ENCODE measurements at regions not wholly inside any gene's neighbourhood (a gene's known extent, or its start where the extent isn't known, plus 50 kb on each side); places are given as distances from the start of the nearest gene placed in this dataset.

DNA sequence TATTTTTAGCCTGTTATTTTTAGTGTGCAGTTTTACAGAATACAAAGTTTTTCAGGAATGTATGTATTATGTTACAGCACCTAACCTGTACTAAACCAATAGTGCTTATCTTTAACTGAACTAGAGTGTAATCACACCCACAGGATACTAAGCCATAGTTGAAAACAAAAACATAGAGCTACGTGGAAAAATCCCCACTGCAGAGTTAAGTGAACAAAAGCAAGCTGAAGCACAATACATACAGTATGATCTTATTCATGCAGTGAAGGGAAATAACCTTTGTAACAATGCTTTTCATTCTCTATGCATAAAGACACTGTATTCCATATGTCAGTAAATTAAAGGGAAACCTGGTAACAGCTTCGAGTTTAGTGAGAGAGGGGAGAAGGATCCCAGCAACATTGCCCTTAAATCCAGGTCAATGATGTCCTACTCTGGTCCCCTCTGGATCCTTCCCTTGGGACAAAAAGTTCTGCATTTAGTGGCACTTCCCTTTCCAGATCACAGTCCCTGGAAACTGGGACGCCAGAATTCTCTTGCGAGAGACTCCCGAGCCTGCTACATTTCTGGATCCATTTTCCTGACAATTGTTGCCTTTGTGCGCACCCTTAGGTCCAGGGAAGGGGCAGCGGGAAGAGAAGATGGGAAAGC is 121.3 kb upstream of the CCND2 start (continued):
- TF ChIP-seq, protein P1, sequence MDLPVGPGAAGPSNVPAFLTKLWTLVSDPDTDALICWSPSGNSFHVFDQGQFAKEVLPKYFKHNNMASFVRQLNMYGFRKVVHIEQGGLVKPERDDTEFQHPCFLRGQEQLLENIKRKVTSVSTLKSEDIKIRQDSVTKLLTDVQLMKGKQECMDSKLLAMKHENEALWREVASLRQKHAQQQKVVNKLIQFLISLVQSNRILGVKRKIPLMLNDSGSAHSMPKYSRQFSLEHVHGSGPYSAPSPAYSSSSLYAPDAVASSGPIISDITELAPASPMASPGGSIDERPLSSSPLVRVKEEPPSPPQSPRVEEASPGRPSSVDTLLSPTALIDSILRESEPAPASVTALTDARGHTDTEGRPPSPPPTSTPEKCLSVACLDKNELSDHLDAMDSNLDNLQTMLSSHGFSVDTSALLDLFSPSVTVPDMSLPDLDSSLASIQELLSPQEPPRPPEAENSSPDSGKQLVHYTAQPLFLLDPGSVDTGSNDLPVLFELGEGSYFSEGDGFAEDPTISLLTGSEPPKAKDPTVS (IDR thresholded peaks at IDR 0.05; ENCODE audit: low read depth, low read length) = no peak
- TF ChIP-seq FOXM1 (IDR thresholded peaks at IDR 0.05; ENCODE audit: low read depth, low read length) (no peak), ZNF24 (IDR thresholded peaks at IDR 0.05) (peak; percentile 89), RAD21 (IDR thresholded peaks at IDR 0.05; ENCODE audit: insufficient read depth, low read depth, low read length) (no peak), POLR2AphosphoS5 (IDR thresholded peaks at IDR 0.05; ENCODE audit: low read length) (no peak), NR2C2 (IDR thresholded peaks at IDR 0.05; ENCODE audit: borderline replicate concordance, control insufficient read depth, insufficient read length, low read depth) (no peak), YY1 (IDR thresholded peaks at IDR 0.05; ENCODE audit: low read depth, low read length) (no peak), SP1 (IDR thresholded peaks at IDR 0.05; ENCODE audit: low read depth, low read length) (no peak), RBBP5 (conservative IDR thresholded peaks at IDR 0.05) (no peak), PML (IDR thresholded peaks at IDR 0.05; ENCODE audit: low read length) (no peak), CHD2 (IDR thresholded peaks at IDR 0.05; ENCODE audit: borderline replicate concordance, low read depth, low read length) (no peak), MYC (IDR thresholded peaks at IDR 0.05; ENCODE audit: insufficient read depth, insufficient read length, insufficient replicate concordance, low read length, severe bottlenecking) (no peak), SREBF1 (IDR thresholded peaks at IDR 0.05; ENCODE audit: low read length) (no peak)
- TF ChIP-seq, protein P2, sequence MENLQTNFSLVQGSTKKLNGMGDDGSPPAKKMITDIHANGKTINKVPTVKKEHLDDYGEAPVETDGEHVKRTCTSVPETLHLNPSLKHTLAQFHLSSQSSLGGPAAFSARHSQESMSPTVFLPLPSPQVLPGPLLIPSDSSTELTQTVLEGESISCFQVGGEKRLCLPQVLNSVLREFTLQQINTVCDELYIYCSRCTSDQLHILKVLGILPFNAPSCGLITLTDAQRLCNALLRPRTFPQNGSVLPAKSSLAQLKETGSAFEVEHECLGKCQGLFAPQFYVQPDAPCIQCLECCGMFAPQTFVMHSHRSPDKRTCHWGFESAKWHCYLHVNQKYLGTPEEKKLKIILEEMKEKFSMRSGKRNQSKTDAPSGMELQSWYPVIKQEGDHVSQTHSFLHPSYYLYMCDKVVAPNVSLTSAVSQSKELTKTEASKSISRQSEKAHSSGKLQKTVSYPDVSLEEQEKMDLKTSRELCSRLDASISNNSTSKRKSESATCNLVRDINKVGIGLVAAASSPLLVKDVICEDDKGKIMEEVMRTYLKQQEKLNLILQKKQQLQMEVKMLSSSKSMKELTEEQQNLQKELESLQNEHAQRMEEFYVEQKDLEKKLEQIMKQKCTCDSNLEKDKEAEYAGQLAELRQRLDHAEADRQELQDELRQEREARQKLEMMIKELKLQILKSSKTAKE (IDR thresholded peaks at IDR 0.05; ENCODE audit: low read depth, poor library complexity, severe bottlenecking) = no peak
- TF ChIP-seq, protein P3, sequence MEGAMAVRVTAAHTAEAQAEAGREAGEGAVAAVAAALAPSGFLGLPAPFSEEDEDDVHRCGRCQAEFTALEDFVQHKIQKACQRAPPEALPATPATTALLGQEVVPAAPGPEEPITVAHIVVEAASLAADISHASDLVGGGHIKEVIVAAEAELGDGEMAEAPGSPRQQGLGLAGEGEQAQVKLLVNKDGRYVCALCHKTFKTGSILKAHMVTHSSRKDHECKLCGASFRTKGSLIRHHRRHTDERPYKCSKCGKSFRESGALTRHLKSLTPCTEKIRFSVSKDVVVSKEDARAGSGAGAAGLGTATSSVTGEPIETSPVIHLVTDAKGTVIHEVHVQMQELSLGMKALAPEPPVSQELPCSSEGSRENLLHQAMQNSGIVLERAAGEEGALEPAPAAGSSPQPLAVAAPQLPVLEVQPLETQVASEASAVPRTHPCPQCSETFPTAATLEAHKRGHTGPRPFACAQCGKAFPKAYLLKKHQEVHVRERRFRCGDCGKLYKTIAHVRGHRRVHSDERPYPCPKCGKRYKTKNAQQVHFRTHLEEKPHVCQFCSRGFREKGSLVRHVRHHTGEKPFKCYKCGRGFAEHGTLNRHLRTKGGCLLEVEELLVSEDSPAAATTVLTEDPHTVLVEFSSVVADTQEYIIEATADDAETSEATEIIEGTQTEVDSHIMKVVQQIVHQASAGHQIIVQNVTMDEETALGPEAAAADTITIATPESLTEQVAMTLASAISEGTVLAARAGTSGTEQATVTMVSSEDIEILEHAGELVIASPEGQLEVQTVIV (IDR thresholded peaks at IDR 0.05; ENCODE audit: borderline replicate concordance, partially characterized antibody) = no peak
- TF ChIP-seq, protein P4, sequence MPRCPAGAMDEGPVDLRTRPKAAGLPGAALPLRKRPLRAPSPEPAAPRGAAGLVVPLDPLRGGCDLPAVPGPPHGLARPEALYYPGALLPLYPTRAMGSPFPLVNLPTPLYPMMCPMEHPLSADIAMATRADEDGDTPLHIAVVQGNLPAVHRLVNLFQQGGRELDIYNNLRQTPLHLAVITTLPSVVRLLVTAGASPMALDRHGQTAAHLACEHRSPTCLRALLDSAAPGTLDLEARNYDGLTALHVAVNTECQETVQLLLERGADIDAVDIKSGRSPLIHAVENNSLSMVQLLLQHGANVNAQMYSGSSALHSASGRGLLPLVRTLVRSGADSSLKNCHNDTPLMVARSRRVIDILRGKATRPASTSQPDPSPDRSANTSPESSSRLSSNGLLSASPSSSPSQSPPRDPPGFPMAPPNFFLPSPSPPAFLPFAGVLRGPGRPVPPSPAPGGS (IDR thresholded peaks at IDR 0.05; ENCODE audit: borderline replicate concordance, insufficient read depth, low read depth, low read length, poor library complexity, severe bottlenecking) = no peak
- TF ChIP-seq, protein P5, sequence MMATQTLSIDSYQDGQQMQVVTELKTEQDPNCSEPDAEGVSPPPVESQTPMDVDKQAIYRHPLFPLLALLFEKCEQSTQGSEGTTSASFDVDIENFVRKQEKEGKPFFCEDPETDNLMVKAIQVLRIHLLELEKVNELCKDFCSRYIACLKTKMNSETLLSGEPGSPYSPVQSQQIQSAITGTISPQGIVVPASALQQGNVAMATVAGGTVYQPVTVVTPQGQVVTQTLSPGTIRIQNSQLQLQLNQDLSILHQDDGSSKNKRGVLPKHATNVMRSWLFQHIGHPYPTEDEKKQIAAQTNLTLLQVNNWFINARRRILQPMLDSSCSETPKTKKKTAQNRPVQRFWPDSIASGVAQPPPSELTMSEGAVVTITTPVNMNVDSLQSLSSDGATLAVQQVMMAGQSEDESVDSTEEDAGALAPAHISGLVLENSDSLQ (IDR thresholded peaks at IDR 0.05) = no peak
